GM21367 (cell line): ENCODE measurements at regions not wholly inside any gene's neighbourhood (a gene's known extent, or its start where the extent isn't known, plus 50 kb on each side); places are given as distances from the start of the nearest gene placed in this dataset.

Source experiments
- ATAC-seq: cut with Tn5 transposase; IDR thresholded peaks from one replicate; pipeline ENCODE4 v1.9.1; 2021; ENCODE audit not compliant: unreplicated experiment

GRCh38 chr14:98229656-98230366 is 1042.2 kb downstream of the BCL11B start:
- no peak for ATAC-seq

GRCh38 chr14:98230411-98230810 is 1041.6 kb downstream of the BCL11B start:
- no peak for ATAC-seq

- ATAC-seq: no peak
These were observed 1040.8 kb downstream of the BCL11B start for GRCh38 chr14:98231210-98231609.

GRCh38 chr14:98233656-98234055 is 1038.3 kb downstream of the BCL11B start:
- no peak for ATAC-seq

- ATAC-seq: no peak
These were observed 1037.8 kb downstream of the BCL11B start for GRCh38 chr14:98234208-98234607.

- no peak for ATAC-seq
These were observed 1035.7 kb downstream of the BCL11B start for GRCh38 chr14:98236314-98236713.

GRCh38 chr14:98237939-98238338 is 1034.1 kb downstream of the BCL11B start:
- ATAC-seq: no peak

- no peak for ATAC-seq
These were observed 1031.6 kb downstream of the BCL11B start for GRCh38 chr14:98240376-98240775.

- no peak for ATAC-seq
These were observed 1029.1 kb downstream of the BCL11B start for GRCh38 chr14:98242903-98243302.

- ATAC-seq: no peak
These were observed 1028.7 kb downstream of the BCL11B start for GRCh38 chr14:98243332-98243731.

- ATAC-seq: no peak
These were observed 1027.6 kb downstream of the BCL11B start for GRCh38 chr14:98244162-98244948.

GRCh38 chr14:98244966-98245569 is 1026.9 kb downstream of the BCL11B start:
- ATAC-seq: no peak

- ATAC-seq: no peak
These were observed 1022.9 kb downstream of the BCL11B start for GRCh38 chr14:98249057-98249456.

GRCh38 chr14:98249476-98249875 is 1022.5 kb downstream of the BCL11B start:
- ATAC-seq: no peak

GRCh38 chr14:98252820-98253219 is 1019.2 kb downstream of the BCL11B start:
- ATAC-seq: no peak

- ATAC-seq: no peak
These were observed 1012.1 kb downstream of the BCL11B start for GRCh38 chr14:98259881-98260280.

- no peak for ATAC-seq
These were observed 1009.4 kb downstream of the BCL11B start for GRCh38 chr14:98262566-98262965.

- no peak for ATAC-seq
These were observed 1002.5 kb downstream of the BCL11B start for GRCh38 chr14:98269533-98269932.

- ATAC-seq: no peak
These were observed 1001.8 kb downstream of the BCL11B start for GRCh38 chr14:98270201-98270600.

- no peak for ATAC-seq
These were observed 997.4 kb downstream of the BCL11B start for GRCh38 chr14:98274596-98274995.

- ATAC-seq: no peak
These were observed 993.2 kb downstream of the BCL11B start for GRCh38 chr14:98278800-98279199.

GRCh38 chr14:98280436-98280835 is 991.6 kb downstream of the BCL11B start:
- no peak for ATAC-seq
